CD4-positive, alpha-beta T cell treated with Interleukin-17A for 4 hours (primary cell): ENCODE measurements at regions not wholly inside any gene's neighbourhood (a gene's known extent, or its start where the extent isn't known, plus 50 kb on each side); places are given as distances from the start of the nearest gene placed in this dataset.

ENCODE experiments used
- DNase-seq: peaks from one replicate; pipeline ENCODE4 v3.0.0-alpha.2; 2020; ENCODE audit warnings: mixed read lengths

DNA sequence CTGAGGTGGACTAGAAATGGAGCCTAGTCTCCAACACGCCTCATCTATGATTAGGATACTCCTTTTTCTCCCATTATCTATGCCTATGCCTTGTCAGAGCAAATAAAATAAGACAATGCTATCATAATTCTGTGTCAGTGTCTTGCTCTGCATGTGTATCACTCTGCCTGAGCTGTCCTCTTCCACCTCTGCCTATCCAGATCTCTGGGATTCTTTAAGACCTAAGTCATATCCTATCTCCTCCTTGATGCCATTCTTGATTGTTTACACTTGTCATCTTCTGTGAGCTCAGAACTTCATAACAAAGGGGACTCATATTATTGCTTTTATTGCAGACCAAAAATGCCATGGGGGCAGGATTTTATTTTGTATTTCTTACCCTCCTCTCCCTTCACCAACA, 351.2 kb upstream of the C9orf72 start:
- DNase-seq = no peak

DNA sequence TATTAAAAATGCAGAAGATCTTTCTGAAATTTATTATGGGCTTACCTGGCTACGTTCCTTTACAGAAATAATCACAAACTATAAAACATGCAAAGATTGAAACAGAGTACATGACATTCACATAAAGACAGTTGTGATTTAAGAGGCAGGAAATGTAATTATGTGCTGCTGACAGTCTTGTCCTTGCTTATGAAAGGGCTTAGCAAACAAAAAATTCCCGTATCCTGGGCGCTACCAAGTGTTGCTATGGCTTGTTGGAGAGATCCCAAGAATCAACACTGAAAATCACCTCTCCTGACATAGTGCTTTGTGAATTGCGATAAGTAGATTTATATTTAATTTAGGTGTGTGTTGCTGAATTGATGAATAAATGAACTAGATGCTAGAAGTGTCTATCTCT, 352.5 kb upstream of the C9orf72 start:
- DNase-seq = no peak

DNA sequence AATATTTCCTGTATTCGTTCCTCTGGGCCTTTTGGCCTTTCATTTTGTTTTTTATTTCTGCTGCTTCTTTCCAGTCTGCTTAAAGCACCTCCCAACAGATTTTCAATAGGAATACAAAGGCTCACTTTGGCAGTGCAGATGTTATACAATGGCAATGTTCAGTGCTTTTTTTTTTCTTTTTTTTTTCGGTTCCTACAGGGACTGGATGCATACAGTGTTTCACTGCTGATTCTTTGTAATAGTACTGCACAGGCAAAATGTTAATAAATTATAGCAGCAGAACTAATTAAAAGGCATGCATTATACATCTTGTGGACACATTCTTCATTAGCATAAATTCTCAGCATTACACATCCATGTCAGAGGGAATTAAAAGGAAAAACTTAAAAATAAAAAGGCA, 356.6 kb upstream of the C9orf72 start:
- DNase-seq = no peak

DNA sequence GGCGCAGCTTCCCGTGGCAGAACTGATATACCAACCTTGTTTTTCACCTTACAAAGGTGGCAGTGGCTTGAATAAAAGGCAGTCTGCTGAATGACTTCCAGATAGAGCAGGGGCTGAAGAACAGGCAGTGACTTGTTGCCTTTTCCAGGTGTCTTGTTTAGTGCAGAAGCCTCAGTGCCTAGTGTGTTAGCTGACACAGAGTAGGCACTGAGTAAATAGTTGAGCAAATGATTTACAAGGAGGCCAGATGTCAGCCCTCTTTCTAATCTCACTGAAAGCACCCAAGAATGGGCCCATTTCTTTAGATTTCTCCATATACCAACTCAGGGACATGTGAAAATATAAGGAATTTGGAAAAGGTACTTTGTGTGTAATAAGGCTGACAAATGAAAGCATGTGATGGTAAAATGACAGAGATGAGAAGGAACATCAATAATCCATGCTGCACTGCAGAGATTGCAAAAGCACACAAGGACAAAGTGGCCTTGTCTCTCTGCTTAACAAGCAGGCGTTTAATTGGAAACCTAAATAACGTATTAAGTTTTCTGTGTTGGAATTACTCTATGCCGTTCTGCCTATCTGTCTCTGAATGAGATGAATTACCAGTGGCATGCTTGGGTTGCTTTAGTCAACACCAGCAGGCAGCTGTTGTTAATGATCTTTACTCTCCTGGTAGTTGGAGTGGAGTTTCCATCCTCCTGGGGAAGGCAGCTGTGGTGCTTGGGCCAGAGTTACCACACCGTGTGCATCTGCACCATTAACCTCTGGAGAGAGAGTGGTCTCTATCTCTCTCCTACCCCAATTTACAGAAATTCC, 360.1 kb upstream of the C9orf72 start:
- DNase-seq = no peak

DNA sequence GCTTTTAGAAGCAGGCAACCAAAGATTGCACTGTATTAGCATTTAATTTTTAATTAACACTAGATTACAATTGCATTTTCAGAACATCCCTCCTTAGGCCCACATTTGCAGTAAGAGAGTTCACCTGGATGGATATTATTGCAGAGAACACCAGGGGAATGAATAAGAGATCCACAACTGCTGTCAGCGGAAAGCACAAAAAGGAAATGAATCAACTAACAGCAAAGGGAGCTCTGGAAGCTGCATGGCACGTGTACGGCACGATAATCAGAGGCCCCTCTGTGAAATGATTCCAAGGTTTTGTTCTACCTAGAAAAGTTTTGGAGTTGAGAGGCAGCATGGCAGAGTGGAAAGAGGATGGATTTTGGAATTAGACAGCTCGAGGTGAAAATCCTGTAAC, 361.2 kb upstream of the C9orf72 start:
- DNase-seq = no peak

- no peak for DNase-seq
Observed at GRCh38 chr9:27939186-27939585, 365.9 kb upstream of the C9orf72 start.

GRCh38 chr9:27940535-27940934, 367.3 kb upstream of the C9orf72 start:
- DNase-seq = no peak

- no peak for DNase-seq
Observed at GRCh38 chr9:27943501-27943900, 370.2 kb upstream of the C9orf72 start.

DNA sequence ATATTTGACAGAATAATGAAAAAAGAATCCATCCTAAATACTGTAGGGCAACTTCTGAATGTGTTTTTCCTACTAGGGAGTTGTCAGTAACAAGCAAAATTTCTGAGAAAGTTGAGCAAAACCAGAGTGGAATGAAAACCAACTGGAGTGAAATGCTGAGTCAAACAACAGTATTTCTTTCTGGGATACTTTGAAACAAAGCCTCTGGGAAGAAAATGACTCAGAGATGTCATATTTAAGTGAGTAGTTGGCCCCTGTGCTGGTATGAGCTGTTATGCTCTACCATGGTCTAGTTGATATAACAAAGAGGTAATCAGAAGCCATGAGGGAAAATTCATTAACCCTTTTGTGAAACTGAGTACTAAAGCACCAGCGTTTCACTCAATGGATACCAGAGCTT, 372.1 kb upstream of the C9orf72 start:
- no peak for DNase-seq

DNA sequence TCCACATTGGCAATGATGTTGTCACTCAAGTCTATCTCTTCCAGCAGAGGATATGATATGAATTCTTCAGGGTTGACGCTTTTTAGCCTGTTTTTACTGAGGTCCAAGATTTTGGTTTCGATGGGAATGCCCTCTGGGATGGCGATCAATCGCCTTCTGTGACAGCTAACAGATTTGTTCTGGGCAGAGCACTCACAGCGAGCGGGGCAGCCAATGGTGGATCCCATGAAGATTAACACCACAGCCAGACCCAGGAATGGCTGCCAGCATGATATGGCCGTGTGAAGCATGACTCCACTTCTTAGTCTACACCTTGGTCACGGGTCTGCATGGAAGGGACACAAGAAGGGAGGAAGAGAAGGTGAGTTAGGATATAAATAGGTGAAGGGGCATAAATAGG, 377.1 kb upstream of the C9orf72 start:
- DNase-seq = no peak

DNA sequence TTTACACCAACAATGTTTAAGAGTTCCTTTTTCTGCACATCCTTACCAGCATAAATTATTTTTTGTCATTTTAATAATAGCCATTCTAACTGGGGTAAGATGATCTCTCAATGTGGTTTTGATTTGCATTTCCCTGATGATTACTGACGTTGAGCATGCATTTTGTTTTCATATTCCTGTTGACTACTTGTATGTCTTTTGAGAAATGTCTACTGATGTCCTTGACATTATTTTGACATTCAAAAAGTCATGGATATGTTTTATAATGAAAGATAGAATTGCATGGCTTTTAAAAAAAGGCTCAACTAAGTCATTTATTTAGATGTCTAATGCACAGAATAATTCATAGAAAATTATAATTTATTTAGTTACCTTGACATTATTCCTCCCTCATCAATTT, 381.6 kb upstream of the C9orf72 start:
- DNase-seq = no peak

GRCh38 chr9:27963836-27964235, 390.6 kb upstream of the C9orf72 start:
- no peak for DNase-seq

- no peak for DNase-seq
Observed at GRCh38 chr9:27967210-27967609, 393.9 kb upstream of the C9orf72 start.

GRCh38 chr9:27977931-27978330, 404.6 kb upstream of the C9orf72 start:
- no peak for DNase-seq

GRCh38 chr9:27985714-27986113, 412.4 kb upstream of the C9orf72 start:
- no peak for DNase-seq

GRCh38 chr9:27990524-27990923, 417.2 kb upstream of the C9orf72 start:
- no peak for DNase-seq

DNA sequence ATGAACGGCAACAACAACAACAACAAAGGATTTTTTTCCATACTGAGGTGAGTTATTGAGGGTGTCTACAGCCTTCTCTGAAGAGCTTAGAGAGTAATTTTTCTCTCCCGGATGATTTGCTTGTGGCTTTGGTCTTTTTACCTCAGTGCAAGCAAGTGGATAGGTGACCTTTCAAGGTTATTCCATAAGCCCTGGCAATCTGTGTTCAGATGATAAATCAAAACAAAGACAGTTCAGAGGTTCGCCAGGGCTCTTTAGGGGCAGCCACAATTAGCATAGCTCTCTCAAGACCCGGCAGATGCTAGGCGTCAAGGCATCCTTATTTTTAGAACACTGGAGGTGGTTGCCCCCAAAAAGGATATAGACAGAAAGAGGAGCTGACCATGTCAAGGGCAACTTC, 417.9 kb upstream of the C9orf72 start:
- no peak for DNase-seq

- no peak for DNase-seq
Observed at GRCh38 chr9:28001096-28001495, 427.8 kb upstream of the C9orf72 start.

DNA sequence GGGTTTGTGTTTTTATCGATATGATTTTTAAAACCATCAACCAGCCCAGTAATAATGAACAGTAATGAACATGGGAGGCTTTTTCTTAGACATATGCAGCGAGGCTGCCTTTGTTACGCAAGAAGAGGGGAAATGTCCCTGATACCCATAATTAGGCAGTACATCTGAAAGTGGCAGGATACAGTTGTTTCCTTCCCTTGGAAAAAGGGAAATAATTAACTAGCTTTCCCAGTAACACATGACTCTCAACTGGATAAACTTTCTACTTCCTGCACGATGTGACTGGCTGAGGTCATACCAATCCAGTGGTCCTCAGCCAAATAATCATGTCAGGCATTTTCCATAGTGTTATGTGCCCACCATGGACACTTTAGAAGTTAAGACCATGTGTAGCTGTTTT, 431.6 kb upstream of the C9orf72 start:
- DNase-seq = no peak

DNA sequence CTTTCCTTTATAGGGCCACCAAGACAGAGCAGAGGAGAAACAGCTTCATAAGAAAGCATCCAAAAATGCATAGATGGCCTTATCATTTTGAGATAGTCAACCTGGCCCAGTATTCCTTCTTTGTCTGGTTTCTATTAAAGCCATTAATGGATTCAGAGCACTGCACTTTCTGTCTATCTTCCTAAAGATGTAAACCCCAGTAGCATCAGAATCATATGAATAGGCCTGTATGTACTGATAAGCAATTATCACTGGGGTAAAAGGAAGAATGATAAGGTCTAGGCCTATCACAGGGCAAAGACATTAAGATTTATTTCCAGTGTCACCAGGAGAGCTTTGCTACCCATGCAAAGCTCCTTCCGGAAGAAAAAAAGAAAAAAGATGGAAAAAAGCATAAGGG, 432.5 kb upstream of the C9orf72 start:
- no peak for DNase-seq

DNA sequence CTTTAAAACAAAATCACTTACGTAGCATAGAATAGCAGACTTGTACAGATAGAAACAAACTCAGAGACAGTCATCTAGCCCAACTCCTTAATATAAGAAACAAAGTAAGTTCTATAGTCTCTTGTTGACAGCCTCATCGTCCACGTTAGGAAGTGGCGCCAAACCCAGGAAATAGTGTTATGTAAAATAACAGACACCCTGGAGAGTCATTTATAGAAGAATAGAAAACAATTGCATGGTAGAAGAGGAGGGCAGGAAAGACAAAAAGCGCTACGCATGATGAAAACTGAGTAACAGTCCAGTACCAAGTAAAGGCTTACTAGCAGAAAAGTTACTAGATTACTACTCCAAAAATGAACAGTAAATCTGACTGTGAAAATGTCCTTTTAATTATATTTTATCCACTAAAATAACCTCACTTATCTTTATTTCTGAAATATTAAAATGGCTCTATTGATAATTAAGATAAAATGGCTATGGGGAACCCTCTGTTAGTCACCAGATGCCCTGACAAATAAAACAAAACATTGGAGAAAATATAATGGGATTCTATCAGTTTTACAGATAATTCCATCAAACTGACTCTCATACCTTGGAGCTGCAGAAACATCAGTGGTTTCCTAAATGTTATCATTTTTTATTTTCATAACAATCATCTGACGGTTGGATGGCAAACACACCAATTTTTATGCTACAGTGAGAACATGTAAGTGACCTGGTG, 434.0 kb upstream of the C9orf72 start:
- DNase-seq = no peak

GRCh38 chr9:28014212-28014611, 440.9 kb upstream of the C9orf72 start:
- no peak for DNase-seq

DNA sequence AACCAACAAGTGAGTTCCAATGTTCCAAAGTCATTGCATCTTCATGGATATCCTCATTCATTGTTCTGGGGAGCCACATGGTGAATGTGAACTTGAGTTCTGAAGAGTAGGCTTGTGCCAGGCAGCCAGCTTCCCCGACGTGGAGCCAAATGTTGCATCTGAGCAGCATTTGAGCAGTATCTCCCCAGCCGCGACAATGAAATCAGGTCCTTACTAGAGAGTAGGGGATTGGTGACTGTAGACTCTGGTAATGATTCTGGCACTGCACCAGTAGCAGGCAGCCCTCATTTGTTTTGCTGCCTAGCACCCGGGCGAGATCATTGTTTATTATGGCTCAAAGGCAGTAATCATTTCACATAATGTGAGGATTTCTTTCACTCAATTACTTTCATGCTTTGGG, 451.4 kb upstream of the C9orf72 start:
- DNase-seq = no peak

GRCh38 chr9:28025186-28025585, 451.9 kb upstream of the C9orf72 start:
- DNase-seq = no peak
